Tibial nerve (tissue), 4 donors: ENCODE measurements at regions not wholly inside any gene's neighbourhood (a gene's known extent, or its start where the extent isn't known, plus 50 kb on each side); places are given as distances from the start of the nearest gene placed in this dataset.
A peak's percentile ranks its signal among the peaks of the same experiment; 100 is the strongest.

Experiments used
- DNase-seq, 2 donors: peaks; one replicate each; pipeline ENCODE4 v3.0.0-alpha.2; 2019; ENCODE audit warnings: low spot score in 2 of 2
- H3K27ac ChIP-seq, 4 donors: fragments of 200-600 bp; sonication (generic) in 3 of 4; one replicate each; pipeline ENCODE4 v1.5.1; 2017 to 2019; ENCODE audit warnings: mild to moderate bottlenecking in 1 of 4
- H3K27me3 ChIP-seq, 2 donors: fragments of 200-600 bp; sonication (generic) in 1 of 2; one replicate each; pipeline versions ENCODE4 v1.5.1 to v1.6.0; 2017 to 2019
- H3K36me3 ChIP-seq, 3 donors: fragments of 200-600 bp; sonication (generic); one replicate each; pipeline ENCODE4 v1.5.1; 2018 to 2019
- H3K4me1 ChIP-seq, 4 donors: fragments of 200-600 bp; sonication (generic) in 3 of 4; one replicate each; pipeline ENCODE4 v1.5.1; 2017 to 2019
- H3K4me3 ChIP-seq, 4 donors: fragments of 200-600 bp; sonication (generic) in 3 of 4; one replicate each; pipeline ENCODE4 v1.5.1; 2017 to 2019; ENCODE audit warnings: mild to moderate bottlenecking in 1 of 4, moderate library complexity in 1 of 4
- H3K9me3 ChIP-seq, 4 donors: fragments of 200-600 bp; sonication (generic) in 3 of 4; one replicate each; pipeline ENCODE4 v1.5.1; 2017 to 2019
- CTCF ChIP-seq, 5 experiments: fragments of 200-600 bp in 3 of 5; fragments of 450-650 bp in 2 of 5; sonication (generic) in 3 of 5; IDR thresholded peaks; one replicate each; pipeline ENCODE4 v1.5.1; 2016 to 2019; ENCODE audit warnings: antibody characterized with exemption in 5 of 5, mild to moderate bottlenecking in 3 of 5, moderate library complexity in 2 of 5
- EP300 ChIP-seq, 2 donors: sonication (generic); formaldehyde crosslinking; IDR thresholded peaks; one replicate each; pipeline ENCODE4 v1.6.1; 2017; ENCODE audit warnings: antibody characterized with exemption in 2 of 2, mild to moderate bottlenecking in 1 of 2
- POLR2A ChIP-seq, 2 donors: fragments of 450-650 bp; IDR thresholded peaks; one replicate each; pipeline ENCODE4 v1.6.1; 2017; ENCODE audit warnings: antibody characterized with exemption in 2 of 2, mild to moderate bottlenecking in 2 of 2, moderate library complexity in 2 of 2
- WGBS, 2 donors: methylation state at CpG; one replicate each; pipeline ENCODE4 v1.1.5; 2018; 5-methylcytosine and 5-hydroxymethylcytosine counted together

GRCh38 chr12:115726691-115727090 lies 550.8 kb downstream of the MED13L start:
- TF ChIP-seq CTCF (IDR thresholded peaks at IDR 0.05) (no peak), POLR2A (IDR thresholded peaks at IDR 0.05) (no peak)
- H3K36me3 ChIP-seq: no peaks in the 10 kb centered on the region
- H3K27me3 ChIP-seq: no peaks in the 10 kb centered on the region
- H3K9me3 ChIP-seq: no peaks in the 10 kb centered on the region
- WGBS, 2 donors: 83 to 87% methylated on average over 5 of the region's 5 CpGs
- no peak for DNase-seq
- H3K4me3 ChIP-seq: no peak overlapping the region
- no peak overlapping the region for H3K27ac ChIP-seq
- H3K4me1 ChIP-seq: no peaks in the 10 kb centered on the region

- no peaks in the 10 kb centered on the region for H3K4me1 ChIP-seq
- no peaks in the 10 kb centered on the region for H3K27me3 ChIP-seq
- no peak for DNase-seq
- no peak overlapping the region for H3K27ac ChIP-seq
- H3K36me3 ChIP-seq: no peaks in the 10 kb centered on the region
- no peaks in the 10 kb centered on the region for H3K9me3 ChIP-seq
- TF ChIP-seq EP300 (IDR thresholded peaks at IDR 0.05) (no peak), POLR2A (IDR thresholded peaks at IDR 0.05) (no peak), CTCF (IDR thresholded peaks at IDR 0.05) (no peak)
- 94 to 100% methylated on average over 2 of the region's 2 CpGs for WGBS, 2 donors
- H3K4me3 ChIP-seq: no peak overlapping the region
These were observed 555.3 kb downstream of the MED13L start for GRCh38 chr12:115722181-115722580.

DNA sequence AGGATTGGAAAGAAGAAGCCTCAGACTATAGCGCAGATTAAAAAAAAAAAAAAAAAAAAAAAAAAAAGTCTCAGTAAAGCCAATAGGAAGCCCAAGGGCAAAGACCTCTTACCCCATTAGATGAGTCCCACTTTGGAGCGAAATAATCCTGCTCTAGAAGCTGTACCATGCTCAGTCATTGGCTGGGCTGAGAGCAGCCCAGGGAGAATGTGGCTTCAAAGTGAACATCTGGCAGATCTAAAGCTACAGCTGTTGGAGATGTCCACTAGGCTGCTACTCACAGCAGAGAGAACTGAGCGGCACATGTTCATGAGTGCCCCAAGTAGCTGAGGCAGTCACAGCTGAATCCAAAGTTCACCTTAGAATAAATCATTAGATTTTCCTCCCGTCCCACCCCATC lies 560.9 kb downstream of the MED13L start:
- H3K4me1 ChIP-seq: no peaks in the 10 kb centered on the region
- no peaks in the 10 kb centered on the region for H3K27me3 ChIP-seq
- H3K36me3 ChIP-seq: no peaks in the 10 kb centered on the region
- whole genome bisulfite sequencing, 2 donors: 63 to 84% methylated on average over 4 of the region's 4 CpGs
- DNase-seq: no peak
- no peak overlapping the region for H3K4me3 ChIP-seq
- no peak overlapping the region for H3K27ac ChIP-seq
- no peaks in the 10 kb centered on the region for H3K9me3 ChIP-seq
- no peak for TF ChIP-seq EP300 (IDR thresholded peaks at IDR 0.05)
- TF ChIP-seq CTCF (IDR thresholded peaks at IDR 0.05): no peak
- no peak for TF ChIP-seq POLR2A (IDR thresholded peaks at IDR 0.05)

DNA sequence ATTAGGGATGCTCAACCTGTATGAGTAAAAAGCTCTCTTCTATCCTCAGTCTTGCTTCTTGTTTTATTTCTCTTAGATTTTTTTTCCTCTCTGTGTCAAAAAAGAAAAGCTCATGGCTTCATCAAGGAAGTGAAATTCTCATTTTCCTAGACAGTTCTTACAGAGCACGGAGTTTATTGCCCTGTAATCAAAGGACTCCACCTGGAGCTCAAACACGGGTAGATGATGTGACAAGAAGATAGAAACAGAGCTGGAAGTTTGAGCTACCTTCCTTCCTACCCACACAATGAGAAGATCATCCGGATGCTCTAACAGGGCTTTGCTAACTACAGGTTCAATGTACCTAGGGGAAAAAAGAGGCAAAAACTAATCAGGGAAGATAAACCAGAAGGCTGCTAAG lies 564.8 kb downstream of the MED13L start:
- Histone ChIP-seq H3K4me1 (peaks cover 0 to 18% (median 0%) of the 10 kb centered on the region in 4 donors), H3K27ac (no peak overlapping the region), H3K9me3 (no peaks in the 10 kb centered on the region), H3K36me3 (no peaks in the 10 kb centered on the region), H3K27me3 (no peaks in the 10 kb centered on the region), H3K4me3 (no peak overlapping the region)
- 45 to 77% methylated on average over 3 of the region's 3 CpGs for WGBS, 2 donors
- DNase-seq: no peak
- TF ChIP-seq CTCF (IDR thresholded peaks at IDR 0.05) (no peak), POLR2A (IDR thresholded peaks at IDR 0.05) (no peak), EP300 (IDR thresholded peaks at IDR 0.05) (no peak)

DNA sequence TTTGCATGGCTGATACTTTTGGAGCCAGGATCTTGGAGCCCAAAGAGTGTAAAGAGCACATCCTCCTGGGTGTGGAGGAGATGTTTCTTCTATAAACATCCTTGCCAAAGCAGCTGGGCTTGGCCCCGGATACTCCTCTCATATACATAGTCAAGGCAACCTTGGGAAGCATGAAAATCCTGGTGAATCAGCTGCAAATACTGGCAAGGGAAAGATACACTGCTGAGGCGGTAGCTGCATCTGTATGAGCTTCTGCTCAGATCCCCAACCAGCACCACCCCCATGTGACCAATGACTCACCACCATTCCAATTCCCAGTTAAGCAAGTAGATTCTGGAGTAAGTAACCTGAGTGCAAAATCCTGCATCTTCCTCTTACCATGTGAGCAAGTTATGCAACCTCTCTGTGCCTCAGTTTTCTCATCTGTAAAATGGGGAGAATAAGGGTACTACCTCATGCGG lies 567.4 kb downstream of the MED13L start:
- H3K27ac ChIP-seq: no peak overlapping the region
- no peaks in the 10 kb centered on the region for H3K9me3 ChIP-seq
- 68 to 71% methylated on average over 3 of the region's 3 CpGs for WGBS, 2 donors
- peaks cover 0 to 18% (median 0%) of the 10 kb centered on the region in 4 donors for H3K4me1 ChIP-seq
- peak in 1 of 2 donors; percentile 31 for TF ChIP-seq EP300 (IDR thresholded peaks at IDR 0.05)
- TF ChIP-seq CTCF (IDR thresholded peaks at IDR 0.05): no peak
- no peaks in the 10 kb centered on the region for H3K36me3 ChIP-seq
- H3K4me3 ChIP-seq: no peak overlapping the region
- H3K27me3 ChIP-seq: no peaks in the 10 kb centered on the region
- peak; percentile 14 to 17 for DNase-seq
